GM12891 (cell line): ENCODE measurements at regions not wholly inside any gene's neighbourhood (a gene's known extent, or its start where the extent isn't known, plus 50 kb on each side); places are given as distances from the start of the nearest gene placed in this dataset.

Source experiments
- DNase-seq: peaks from one replicate; pipeline ENCODE4 v3.0.0; 2011; ENCODE audit warnings: low spot score; ENCODE audit not compliant: insufficient read length
- FAIRE-seq: peaks from 2 replicates; lab custom pipeline; 2011; peaks lifted over from hg19 to GRCh38; lab: Jason Lieb, UNC
- PAX5 ChIP-seq: IDR thresholded peaks from 2 replicates; pipeline ENCODE4 v1.6.1; 2011; ENCODE audit warnings: low read length, moderate library complexity, mild to moderate bottlenecking; ENCODE audit not compliant: insufficient read depth, severe bottlenecking
- POLR2A ChIP-seq: IDR thresholded peaks from 2 replicates; pipeline ENCODE4 v1.6.1; 2011; ENCODE audit warnings: low read depth, low read length, control low read depth
- POLR2AphosphoS5 ChIP-seq: IDR thresholded peaks from 2 replicates; pipeline ENCODE4 v1.6.1; 2011; ENCODE audit warnings: low read depth, low read length, control low read depth
- POU2F2 ChIP-seq: IDR thresholded peaks from 2 replicates; pipeline ENCODE4 v1.6.1; 2011; ENCODE audit warnings: low read depth, mild to moderate bottlenecking, control low read depth, low read length, moderate library complexity
- SPI1 ChIP-seq: IDR thresholded peaks from 2 replicates; pipeline ENCODE4 v1.6.1; 2011; ENCODE audit warnings: low read depth, low read length, control low read depth
- TAF1 ChIP-seq: IDR thresholded peaks from 2 replicates; pipeline ENCODE4 v1.6.1; 2011; ENCODE audit warnings: low read depth, low read length, control low read depth

- TF ChIP-seq SPI1: no peak
- no peak for TF ChIP-seq POU2F2
- TF ChIP-seq POLR2A: no peak
- TF ChIP-seq TAF1: no peak
- TF ChIP-seq PAX5: no peak
- TF ChIP-seq POLR2AphosphoS5: no peak
- no peak for DNase-seq
- FAIRE-seq: no peak
These were observed 577.6 kb downstream of the UTRN start for GRCh38 chr6:144862769-144863168.

- TF ChIP-seq SPI1: no peak
- TF ChIP-seq POLR2A: no peak
- no peak for TF ChIP-seq PAX5
- TF ChIP-seq POLR2AphosphoS5: no peak
- no peak for TF ChIP-seq POU2F2
- TF ChIP-seq TAF1: no peak
- DNase-seq: no peak
- no peak for FAIRE-seq
These were observed 582.6 kb downstream of the UTRN start for GRCh38 chr6:144867761-144868160.

- FAIRE-seq (no peak), DNase-seq (no peak)
- TF ChIP-seq POU2F2 (no peak), PAX5 (no peak), SPI1 (no peak), TAF1 (no peak), POLR2AphosphoS5 (no peak), POLR2A (no peak)
These were observed 585.6 kb downstream of the UTRN start for GRCh38 chr6:144870782-144871181.

GRCh38 chr6:144873623-144874378 lies 588.7 kb downstream of the UTRN start:
- no peak for DNase-seq
- no peak for TF ChIP-seq SPI1
- no peak for TF ChIP-seq TAF1
- TF ChIP-seq PAX5: no peak
- no peak for TF ChIP-seq POLR2AphosphoS5
- no peak for TF ChIP-seq POU2F2
- TF ChIP-seq POLR2A: no peak
- no peak for FAIRE-seq

GRCh38 chr6:144876689-144877088 lies 591.6 kb downstream of the UTRN start:
- no peak for FAIRE-seq

GRCh38 chr6:144877118-144877517 lies 592.0 kb downstream of the UTRN start:
- FAIRE-seq: no peak
- no peak for DNase-seq

More at GRCh38 chr6:144876689-144877088, 591.6 kb downstream of the UTRN start:
- DNase-seq: no peak
- no peak for TF ChIP-seq POU2F2
- no peak for TF ChIP-seq POLR2AphosphoS5
- TF ChIP-seq TAF1: no peak
- no peak for TF ChIP-seq SPI1
- no peak for TF ChIP-seq POLR2A
- TF ChIP-seq PAX5: no peak

GRCh38 chr6:144878577-144878976 lies 593.4 kb downstream of the UTRN start:
- DNase-seq (no peak), FAIRE-seq (no peak)
- TF ChIP-seq POLR2AphosphoS5: no peak
- no peak for TF ChIP-seq TAF1
- no peak for TF ChIP-seq POLR2A
- no peak for TF ChIP-seq SPI1
- TF ChIP-seq POU2F2: no peak
- TF ChIP-seq PAX5: no peak

More at GRCh38 chr6:144877118-144877517, 592.0 kb downstream of the UTRN start:
- no peak for TF ChIP-seq POLR2A
- TF ChIP-seq POU2F2: no peak
- TF ChIP-seq SPI1: no peak
- no peak for TF ChIP-seq PAX5
- TF ChIP-seq POLR2AphosphoS5: no peak
- no peak for TF ChIP-seq TAF1

GRCh38 chr6:144879436-144879835 lies 594.3 kb downstream of the UTRN start:
- TF ChIP-seq SPI1 (no peak), POLR2A (no peak), POLR2AphosphoS5 (no peak), POU2F2 (no peak), TAF1 (no peak), PAX5 (no peak)
- no peak for FAIRE-seq
- DNase-seq: no peak

- DNase-seq: no peak
- no peak for TF ChIP-seq POU2F2
- no peak for TF ChIP-seq PAX5
- TF ChIP-seq POLR2A: no peak
- no peak for TF ChIP-seq POLR2AphosphoS5
- no peak for TF ChIP-seq SPI1
- no peak for TF ChIP-seq TAF1
- FAIRE-seq: no peak
These were observed 597.3 kb downstream of the UTRN start for GRCh38 chr6:144882425-144882824.
